Stimulated activated CD8-positive, alpha-beta memory T cell treated with anti-CD3 and anti-CD28 coated beads, Interleukin-12 subunit alpha, Interleukin-12 subunit beta, amount 100 ng/mL, for 24 hours (primary cell): ENCODE measurements at regions not wholly inside any gene's neighbourhood (a gene's known extent, or its start where the extent isn't known, plus 50 kb on each side); places are given as distances from the start of the nearest gene placed in this dataset.

Experiments
- DNase-seq: peaks from one replicate; pipeline ENCODE4 v3.0.0-alpha.2; 2020; ENCODE audit errors: extremely low read depth

DNA sequence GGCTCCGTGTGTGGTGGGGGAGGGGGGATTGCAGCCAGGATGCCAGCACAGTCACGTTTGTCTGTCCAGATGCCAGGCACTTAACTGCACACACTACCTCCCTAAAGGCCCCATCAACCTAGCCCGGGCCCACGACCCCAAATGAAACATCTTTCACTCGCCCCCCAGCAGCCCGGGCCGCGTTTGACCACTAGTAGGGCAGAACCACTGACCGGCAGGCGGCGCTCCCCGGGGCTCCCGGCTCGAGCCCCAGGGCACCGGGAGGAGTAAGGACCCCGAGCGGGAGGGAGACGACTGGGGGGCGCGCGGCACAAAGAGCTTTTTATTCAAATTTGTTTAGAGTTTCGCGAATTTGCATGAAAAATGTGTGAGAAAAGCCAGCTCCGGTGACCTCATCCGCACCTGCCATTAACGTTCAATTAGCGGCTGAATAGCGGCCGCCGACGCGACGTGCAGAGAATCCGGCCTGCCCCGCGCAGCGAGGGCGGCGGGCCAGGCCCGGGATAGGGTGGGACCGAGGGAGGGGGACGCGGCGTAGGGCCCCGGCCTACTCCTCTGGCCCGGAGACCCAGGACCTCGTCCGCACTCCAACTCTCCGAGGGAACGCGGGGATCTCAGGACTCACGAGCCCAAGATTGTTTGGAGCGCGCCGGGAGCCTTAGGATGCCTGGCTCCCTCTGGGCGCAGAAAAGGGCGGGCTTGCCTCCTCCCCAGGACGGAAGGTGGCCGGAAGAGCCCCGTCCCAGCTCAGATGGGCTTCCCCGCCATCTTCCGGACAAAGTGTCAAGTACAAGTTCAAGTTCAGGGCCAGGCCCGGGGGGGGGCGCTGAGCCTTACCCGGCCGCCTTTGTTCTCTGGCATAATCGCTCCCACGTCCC, 64.9 kb upstream of the POLG start:
- no peak for DNase-seq

DNA sequence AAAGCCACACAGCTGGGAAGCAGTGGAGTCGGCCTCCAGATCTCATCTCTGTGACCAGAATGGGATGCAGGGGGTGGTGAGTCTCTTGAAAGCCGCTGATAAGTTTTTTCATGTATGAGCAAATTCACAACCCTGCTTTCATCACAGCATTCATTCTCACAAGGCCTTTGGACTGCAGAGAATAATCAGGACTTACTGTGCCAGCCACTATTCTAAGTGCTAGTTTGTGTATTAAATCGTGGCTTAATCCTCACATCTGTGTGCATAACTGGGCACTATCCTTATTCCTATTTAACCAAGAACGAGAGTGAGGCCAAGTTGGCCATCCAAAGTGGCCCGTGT, 64.2 kb upstream of the POLG start:
- DNase-seq = no peak

DNA sequence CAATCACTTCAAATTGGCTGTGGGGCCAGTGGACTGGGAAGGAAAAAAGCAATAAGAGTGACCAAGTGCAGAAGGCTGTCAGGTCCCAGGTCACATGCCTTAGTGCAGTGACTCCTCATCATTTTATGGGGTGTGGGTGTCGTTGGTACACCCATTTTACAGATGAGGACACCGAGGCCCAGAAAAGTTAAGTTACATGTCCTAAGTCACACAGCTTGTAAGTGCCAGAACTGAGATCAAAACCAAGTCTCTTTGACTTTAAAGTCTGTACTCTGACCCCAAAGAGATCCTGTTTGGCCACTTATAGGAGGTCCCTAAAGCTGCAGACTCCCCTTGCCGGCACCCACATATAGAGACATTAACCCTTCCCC, 63.0 kb upstream of the POLG start:
- DNase-seq = no peak

DNA sequence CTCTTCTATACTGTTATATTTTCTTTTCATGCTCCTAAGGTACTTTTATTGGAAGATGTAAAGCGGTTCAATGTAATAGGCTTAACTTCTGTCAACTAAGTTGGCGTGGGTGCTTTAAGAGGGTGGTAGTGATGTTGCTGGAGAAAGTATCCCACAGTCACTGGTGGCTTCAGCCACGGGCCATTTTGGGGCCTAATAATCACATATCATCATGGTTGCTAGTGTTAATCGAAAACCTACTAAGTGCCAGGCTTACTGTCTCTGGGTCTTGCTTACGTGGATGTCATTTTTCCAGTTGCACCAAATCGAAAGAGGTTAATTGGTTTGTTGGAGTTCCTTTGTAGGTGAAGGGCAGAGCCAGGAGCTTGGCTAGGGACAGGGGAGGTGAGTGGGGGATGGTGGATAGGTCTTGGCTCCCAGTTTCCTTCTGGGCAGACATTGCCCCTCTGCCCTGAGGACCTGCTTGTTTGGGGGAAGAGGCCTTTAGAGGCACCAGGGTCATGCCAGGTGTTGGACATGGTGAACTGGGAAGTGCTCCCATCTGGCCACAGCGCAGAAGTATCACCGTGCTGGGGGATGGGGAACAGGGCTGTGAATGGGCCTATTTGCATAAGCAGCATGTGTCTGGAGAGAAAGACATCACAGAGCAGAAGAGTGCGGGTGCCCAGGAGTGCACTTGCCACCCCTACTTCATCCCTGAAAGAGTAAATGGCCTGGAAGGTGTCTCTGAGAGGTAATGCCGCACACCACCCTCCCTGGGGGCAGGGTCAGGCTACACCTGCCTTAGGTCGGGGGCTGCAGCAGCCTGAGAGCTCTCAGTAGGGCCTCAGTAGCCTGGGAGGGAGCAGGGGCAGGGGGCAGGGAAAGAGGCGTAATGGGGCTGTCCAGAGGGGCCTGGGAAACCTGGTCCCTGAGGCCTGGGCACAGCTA, 62.4 kb upstream of the POLG start:
- DNase-seq = no peak

DNA sequence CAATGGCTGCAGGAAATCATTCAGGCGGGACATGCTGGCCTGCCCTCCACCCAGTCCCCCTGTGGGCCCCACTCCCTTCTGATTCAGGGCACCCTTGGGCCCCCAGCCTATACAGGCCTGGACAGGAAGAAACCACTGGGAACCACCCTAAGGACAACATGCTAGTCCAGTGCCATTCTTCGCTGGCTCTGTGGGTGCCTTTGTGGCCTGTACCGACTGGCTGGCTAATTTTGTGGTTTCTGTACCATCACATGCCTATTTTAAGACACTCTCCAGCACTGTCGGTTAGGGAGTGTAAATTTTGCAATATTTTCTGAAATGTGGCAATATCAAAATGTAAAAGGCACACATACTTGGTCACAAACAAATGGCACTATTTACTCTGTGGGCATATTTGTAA, 61.4 kb upstream of the POLG start:
- DNase-seq = no peak

DNA sequence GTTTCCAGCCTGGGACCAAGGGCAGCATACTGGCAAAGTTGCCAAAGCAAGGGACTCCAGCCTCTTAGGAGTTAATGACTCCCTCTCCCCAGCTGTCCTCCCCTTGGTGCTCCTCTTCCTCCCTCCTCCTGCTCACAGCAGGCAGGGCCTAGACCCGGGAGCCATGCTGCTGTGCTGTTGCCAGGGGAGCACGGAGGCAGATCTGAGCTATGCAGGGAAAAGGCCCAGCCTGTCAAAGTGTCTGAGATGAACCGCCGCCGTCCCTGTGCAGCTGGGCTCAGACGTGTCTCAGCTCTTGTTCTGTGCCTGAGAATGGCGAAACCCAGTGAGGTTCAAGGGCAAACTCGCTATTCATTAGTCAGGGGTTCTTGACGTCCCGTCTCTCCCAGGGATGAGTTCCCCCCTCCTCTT, 60.8 kb upstream of the POLG start:
- no peak for DNase-seq

DNA sequence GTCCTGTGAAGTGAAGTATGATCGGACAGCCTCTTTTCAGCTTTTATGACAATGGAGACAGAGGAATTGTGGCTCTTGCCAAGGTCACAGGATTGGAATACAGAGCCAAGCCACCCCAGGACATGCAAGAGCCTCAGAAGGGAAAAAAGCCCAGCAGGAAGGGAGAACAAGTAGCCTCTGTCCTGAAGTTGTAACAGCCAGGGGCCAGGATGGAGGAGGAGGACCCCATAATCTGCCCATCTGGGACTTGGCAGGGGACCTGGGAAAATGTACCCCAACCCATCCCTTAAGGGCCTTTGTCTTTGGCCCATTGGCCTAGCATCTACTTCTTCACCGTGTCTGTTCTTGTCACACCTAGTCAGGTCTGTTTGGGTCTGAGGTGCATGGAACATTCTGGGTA, 60.4 kb upstream of the POLG start:
- no peak for DNase-seq

DNA sequence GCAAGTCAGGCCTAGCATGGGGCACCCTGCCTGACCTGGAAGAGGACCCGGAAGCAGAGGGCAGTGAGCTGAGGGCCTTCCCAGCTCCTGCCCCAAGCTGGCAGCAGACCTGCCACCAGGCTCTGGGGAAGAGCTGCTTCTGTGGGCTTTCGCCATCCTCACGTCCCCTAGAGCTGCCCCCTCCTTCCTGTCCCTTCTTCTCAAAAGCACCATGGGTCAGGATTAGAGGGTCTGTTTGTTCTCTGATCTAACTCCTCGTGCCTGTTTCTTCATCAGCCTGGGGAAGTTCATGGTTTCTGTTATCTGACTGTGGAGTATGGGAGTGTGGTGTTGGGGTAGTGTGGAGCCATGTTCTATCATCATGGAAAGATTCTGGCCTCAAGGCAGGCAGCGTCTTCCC, 58.4 kb upstream of the POLG start:
- DNase-seq = no peak

DNA sequence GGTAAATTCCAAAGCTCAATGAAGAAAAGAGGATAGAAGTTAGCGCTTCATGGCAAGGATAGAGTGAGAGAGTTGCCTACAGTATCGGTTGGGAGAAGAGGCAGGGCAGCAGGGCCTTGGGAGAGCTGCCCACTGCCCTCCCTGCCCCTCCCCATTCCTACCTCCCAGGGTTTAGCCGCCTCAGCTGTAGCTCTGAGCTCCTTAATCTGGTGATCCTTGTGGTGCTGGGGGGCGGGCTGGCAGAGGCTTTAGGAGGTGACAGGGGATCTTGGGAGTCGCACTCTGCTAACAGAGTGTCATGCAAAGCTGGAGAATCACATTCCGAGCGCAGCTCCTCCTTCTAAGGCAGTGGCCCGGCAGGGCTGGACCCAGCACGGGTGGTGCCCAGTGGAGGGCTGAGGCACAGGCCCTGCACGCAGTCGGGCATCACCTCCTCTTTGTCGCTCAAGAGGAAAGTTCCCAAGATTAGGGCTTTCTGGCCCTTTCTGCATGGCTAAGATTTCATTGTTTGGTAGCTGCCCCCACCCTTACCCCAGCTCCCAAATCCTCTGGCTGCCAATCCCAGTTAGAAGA, 57.1 kb upstream of the POLG start:
- DNase-seq = no peak

DNA sequence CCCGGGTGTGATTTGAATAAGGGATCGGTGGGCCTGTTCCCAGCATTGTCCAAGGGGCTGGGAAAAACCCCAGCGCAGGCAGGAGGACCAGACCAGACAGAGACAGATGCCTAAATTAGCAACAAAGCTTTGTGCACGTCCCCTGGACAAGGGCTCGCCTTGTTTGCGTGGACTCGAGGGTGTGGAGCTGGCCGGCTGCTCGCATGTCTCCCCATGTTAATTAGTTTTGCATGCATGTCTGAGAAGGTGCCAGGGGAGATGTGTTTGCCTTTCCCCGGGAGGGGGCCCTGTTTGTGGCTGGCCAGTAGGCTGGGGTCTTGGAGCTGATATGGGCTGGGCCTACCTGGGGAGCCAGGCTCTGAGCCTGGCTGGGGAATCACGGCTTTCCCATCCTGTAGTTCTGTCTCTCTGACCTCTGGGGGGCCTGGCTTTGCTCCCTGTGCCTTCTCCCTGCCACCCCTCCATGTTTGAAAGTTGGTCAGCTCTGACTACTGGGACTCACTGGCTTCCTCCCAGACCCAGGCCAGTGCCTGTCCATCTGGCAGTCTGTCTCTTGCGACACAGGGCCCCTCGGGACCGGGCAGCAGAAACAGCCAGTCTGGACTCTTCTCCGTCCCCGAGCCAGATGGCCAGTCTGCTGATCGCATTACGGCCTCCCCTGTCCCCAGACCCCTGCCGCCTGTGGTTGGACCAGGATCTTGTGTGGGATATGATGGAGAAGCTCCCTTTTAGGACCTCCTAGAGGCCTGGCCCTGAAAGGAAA, 55.4 kb upstream of the POLG start:
- no peak for DNase-seq

DNA sequence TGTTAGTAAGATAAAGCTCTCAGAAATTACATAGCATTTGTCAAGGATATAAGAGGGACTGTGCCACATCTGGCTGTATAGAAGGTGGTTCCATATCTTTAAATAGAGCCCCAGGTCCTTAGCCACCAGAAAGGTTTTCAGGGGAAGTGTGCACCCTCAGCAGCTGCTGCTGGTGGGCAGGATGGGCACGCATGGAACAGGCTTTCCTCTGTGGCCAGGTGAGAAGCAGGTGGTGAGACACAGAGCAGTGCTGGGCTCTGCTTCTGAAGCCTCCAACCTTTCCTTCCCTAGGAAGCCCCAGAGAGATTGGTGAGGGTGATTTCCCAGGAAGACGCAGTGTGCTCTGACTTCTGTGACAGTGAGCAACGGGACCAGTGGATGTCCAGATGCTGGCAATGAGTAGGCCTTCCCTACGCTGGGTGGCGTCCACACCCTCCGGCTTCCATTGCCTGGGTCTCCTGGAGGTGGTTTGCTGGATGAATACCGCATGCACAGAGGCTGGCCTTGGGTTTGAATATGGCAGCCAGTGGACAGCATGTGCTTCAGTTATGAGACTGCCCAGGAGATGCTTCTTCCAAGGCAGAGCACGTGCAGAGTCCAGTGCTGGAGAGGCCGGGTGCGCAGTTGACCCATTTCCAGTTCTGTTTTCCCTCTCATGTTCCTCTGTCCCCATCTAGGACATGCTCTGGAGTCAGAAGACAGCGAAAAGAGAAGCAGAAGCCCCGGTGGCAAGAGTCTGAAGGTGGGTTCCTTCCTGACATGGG, 52.7 kb upstream of the POLG start:
- DNase-seq = no peak

DNA sequence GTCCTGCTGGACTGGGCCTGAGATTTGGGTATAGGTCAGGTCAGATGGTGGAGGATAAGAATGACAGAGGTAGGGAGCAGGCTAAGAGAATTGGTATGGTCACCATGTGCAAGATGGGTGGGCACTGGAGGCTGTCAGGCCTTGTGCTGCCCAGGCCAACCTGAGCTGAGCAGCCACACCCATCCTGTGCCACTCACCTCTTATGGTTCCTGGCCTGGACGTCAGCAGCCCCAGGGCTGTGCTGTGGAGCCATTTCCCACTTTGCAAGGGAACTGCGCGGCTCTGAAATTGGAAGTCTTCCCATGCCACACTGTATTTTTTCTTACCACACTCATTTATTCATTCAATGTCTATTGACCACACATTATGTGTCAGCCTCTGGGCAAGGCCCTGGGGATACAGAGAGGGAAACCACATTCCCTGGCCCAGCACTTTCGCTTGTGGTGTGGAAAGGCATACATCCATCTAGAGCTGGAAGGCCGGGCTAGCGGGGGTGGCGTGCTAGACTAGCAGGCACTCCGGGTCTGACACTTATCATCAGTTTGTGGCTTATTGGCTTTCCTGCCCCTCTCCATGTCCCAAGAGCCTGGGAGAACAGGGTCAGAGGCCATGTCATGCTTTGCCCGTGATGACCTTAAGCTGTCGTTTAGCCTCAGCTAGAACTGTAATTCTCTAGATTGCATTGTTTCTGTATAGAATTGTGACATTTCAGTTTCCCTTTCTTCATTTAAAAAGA, 51.1 kb upstream of the POLG start:
- DNase-seq = no peak
